Occipital lobe (tissue), 1 donor: ENCODE measurements at regions not wholly inside any gene's neighbourhood (a gene's known extent, or its start where the extent isn't known, plus 50 kb on each side); places are given as distances from the start of the nearest gene placed in this dataset.

Experiments
- DNase-seq: peaks from one replicate; lab custom pipeline; 2025; lab: John Stamatoyannopoulos, UW

- no peak for DNase-seq
Observed at GRCh38 chr3:71978150-71978721, 193.3 kb upstream of the PROK2 start.

GRCh38 chr3:71977525-71977924 lies 192.6 kb upstream of the PROK2 start:
- DNase-seq, result no peak

GRCh38 chr3:71975573-71975972 lies 190.6 kb upstream of the PROK2 start:
- DNase-seq, result no peak

GRCh38 chr3:71974786-71975185 lies 189.8 kb upstream of the PROK2 start:
- no peak for DNase-seq

- no peak for DNase-seq
Observed at GRCh38 chr3:71973274-71974030, 188.5 kb upstream of the PROK2 start.

- no peak for DNase-seq
Observed at GRCh38 chr3:71972031-71972430, 187.1 kb upstream of the PROK2 start.

- DNase-seq, result no peak
Observed at GRCh38 chr3:71968544-71968943, 183.6 kb upstream of the PROK2 start.

GRCh38 chr3:71966185-71966584 lies 181.2 kb upstream of the PROK2 start:
- no peak for DNase-seq

GRCh38 chr3:71964170-71964569 lies 179.2 kb upstream of the PROK2 start:
- no peak for DNase-seq

GRCh38 chr3:71962561-71963240 lies 177.8 kb upstream of the PROK2 start:
- DNase-seq, result no peak

- no peak for DNase-seq
Observed at GRCh38 chr3:71961891-71962290, 176.9 kb upstream of the PROK2 start.

- no peak for DNase-seq
Observed at GRCh38 chr3:71961378-71961777, 176.4 kb upstream of the PROK2 start.

GRCh38 chr3:71958533-71958932 lies 173.6 kb upstream of the PROK2 start:
- no peak for DNase-seq

- DNase-seq, result no peak
Observed at GRCh38 chr3:71956716-71957115, 171.8 kb upstream of the PROK2 start.

GRCh38 chr3:71956069-71956340 lies 171.1 kb upstream of the PROK2 start:
- no peak for DNase-seq

GRCh38 chr3:71955240-71956068 lies 170.5 kb upstream of the PROK2 start:
- DNase-seq, result peak; percentile 58

GRCh38 chr3:71951842-71952241 lies 166.9 kb upstream of the PROK2 start:
- DNase-seq, result no peak

- no peak for DNase-seq
Observed at GRCh38 chr3:71951361-71951760, 166.4 kb upstream of the PROK2 start.

GRCh38 chr3:71949442-71949841 lies 164.5 kb upstream of the PROK2 start:
- DNase-seq, result no peak

- no peak for DNase-seq
Observed at GRCh38 chr3:71944482-71945065, 159.6 kb upstream of the PROK2 start.

GRCh38 chr3:71942432-71943187 lies 157.7 kb upstream of the PROK2 start:
- DNase-seq, result no peak
